HCT116 (cell line): ENCODE measurements at regions not wholly inside any gene's neighbourhood (a gene's known extent, or its start where the extent isn't known, plus 50 kb on each side); places are given as distances from the start of the nearest gene placed in this dataset.

ENCODE experiments used
- ATAC-seq: fragments of 200-7000 bp; cut with Tn5 transposase; 2 replicates; pipeline ENCODE4 v1.9.1; 2020; ENCODE audit warnings: mild to moderate bottlenecking, moderate library complexity
- BruUV-seq: library from RNA; stranded (reverse); fragments of 400-500 nt; replicated peaks from 2 replicates; lab custom pipeline; 2021; lab: Mats Ljungman, UMichigan
- CTCF ChIA-PET: fragments of 300-600 bp; sonication (Branson Sonifier 250); formaldehyde crosslinking; loops from one replicate; lab custom pipeline; 2021; ENCODE audit warnings: antibody characterized with exemption; lab: Charles Lee
- POLR2A ChIA-PET: fragments of 300-600, 350-600 bp; sonication (Branson Sonifier 250); formaldehyde crosslinking; loops from one replicate; lab custom pipeline; 2021; ENCODE audit warnings: antibody characterized with exemption; lab: Charles Lee
- RAD21 ChIA-PET, 2 experiments: fragments of 300-600 bp; sonication (Branson Sonifier 250); formaldehyde crosslinking; loops; one replicate each; lab custom pipeline; 2023; ENCODE audit warnings: low total read pairs in 2 of 2; ENCODE audit not compliant: uncharacterized antibody in 2 of 2, unreplicated experiment in 2 of 2, low non-redundant PET in 1 of 2; lab: Charles Lee
- DNase-seq: peaks from one replicate; pipeline ENCODE4 v3.0.0-alpha.2; 2010; ENCODE audit warnings: low read depth, low spot score
- H2AFZ ChIP-seq: fragments of 200-600 bp; shearing (Covaris generic), sonication (generic); 2 replicates; pipeline ENCODE4 v1.6.1; 2017; ENCODE audit warnings: low read depth, mixed run types, mixed read lengths, antibody characterized with exemption, low read length; ENCODE audit not compliant: poor library complexity, severe bottlenecking
- H3K27ac ChIP-seq: 2 replicates; pipeline ENCODE4 v1.5.1; 2012; ENCODE audit warnings: low read depth, low read length
- H3K27me3 ChIP-seq: fragments of 200-600 bp; sonication (generic); 2 replicates; pipeline ENCODE4 v1.6.1; 2016; ENCODE audit warnings: mixed run types, low read length, mixed read lengths; ENCODE audit not compliant: insufficient read depth
- H3K36me3 ChIP-seq, 2 experiments: fragments of 200-500 bp in 1 of 2; fragments of 200-600 bp in 1 of 2; sonication (Bioruptor generic) in 1 of 2; sonication (generic) in 1 of 2; 2 replicates each; pipeline versions ENCODE4 v1.5.1 to v1.6.1; 2014 to 2016; ENCODE audit warnings: low read length in 2 of 2, inconsistent platforms in 1 of 2, mixed read lengths in 1 of 2, mixed run types in 1 of 2; ENCODE audit not compliant: insufficient read depth in 2 of 2, control insufficient read depth in 1 of 2
- H3K4me1 ChIP-seq, 2 experiments: fragments of 200-600 bp in 1 of 2; sonication (generic) in 1 of 2; 2 replicates each; pipeline versions ENCODE4 v1.5.1 to v1.6.1; 2012 to 2017; ENCODE audit warnings: low read length in 2 of 2, inconsistent platforms in 1 of 2, mild to moderate bottlenecking in 1 of 2, mixed read lengths in 1 of 2, mixed run types in 1 of 2, moderate library complexity in 1 of 2; ENCODE audit not compliant: insufficient read depth in 2 of 2, control insufficient read depth in 1 of 2
- H3K4me2 ChIP-seq: fragments of 200-600 bp; sonication (generic); 2 replicates; pipeline ENCODE4 v1.6.1; 2017; ENCODE audit warnings: mixed run types, low read length, mixed read lengths
- H3K4me3 ChIP-seq, 2 experiments: fragments of 200-600 bp in 1 of 2; sonication (generic) in 1 of 2; replicated peaks in 1 of 2; 2 replicates each; pipeline ENCODE4 v1.5.1; 2011 to 2016; ENCODE audit warnings: low read length in 2 of 2, control low read depth in 1 of 2, low read depth in 1 of 2, mild to moderate bottlenecking in 1 of 2, mixed read lengths in 1 of 2, mixed run types in 1 of 2
- H3K79me2 ChIP-seq: fragments of 200-600 bp; sonication (generic); 2 replicates; pipeline ENCODE4 v1.6.1; 2017; ENCODE audit warnings: mild to moderate bottlenecking, mixed run types, low read length, moderate library complexity, mixed read lengths; ENCODE audit not compliant: insufficient read depth
- H3K9ac ChIP-seq: fragments of 200-600 bp; sonication (generic); 2 replicates; pipeline ENCODE4 v1.6.1; 2016; ENCODE audit warnings: low read length, mixed read lengths
- H3K9me2 ChIP-seq: fragments of 200-600 bp; sonication (generic), shearing (Covaris generic); 2 replicates; pipeline ENCODE4 v1.6.1; 2017; ENCODE audit warnings: mixed run types, mild to moderate bottlenecking, moderate library complexity; ENCODE audit not compliant: insufficient read depth
- H3K9me3 ChIP-seq, 2 experiments: fragments of 200-500 bp in 1 of 2; fragments of 200-600 bp in 1 of 2; sonication (Bioruptor generic) in 1 of 2; sonication (generic) in 1 of 2; 2 replicates each; pipeline ENCODE4 v1.6.1; 2014 to 2017; ENCODE audit warnings: low read length in 2 of 2, mixed read lengths in 2 of 2, inconsistent platforms in 1 of 2, low read depth in 1 of 2, mild to moderate bottlenecking in 1 of 2, mixed run types in 1 of 2, moderate library complexity in 1 of 2; ENCODE audit not compliant: control insufficient read depth in 1 of 2, insufficient read depth in 1 of 2
- H4K20me1 ChIP-seq: fragments of 200-600 bp; sonication (generic), shearing (Covaris generic); 2 replicates; pipeline ENCODE4 v1.6.1; 2017; ENCODE audit warnings: mixed run types, mild to moderate bottlenecking, moderate library complexity; ENCODE audit not compliant: insufficient read depth
- CBX3 ChIP-seq: IDR thresholded peaks from 2 replicates; pipeline ENCODE4 v1.6.1; 2012; ENCODE audit warnings: low read depth
- CEBPB ChIP-seq: IDR thresholded peaks from 2 replicates; pipeline ENCODE4 v1.6.1; 2012; ENCODE audit warnings: low read depth
- CTCF ChIP-seq, 3 experiments: fragments of 200-600 bp in 1 of 3; sonication (generic) in 1 of 3; IDR thresholded peaks in 2 of 3; conservative IDR thresholded peaks in 1 of 3; 2 replicates each; pipeline ENCODE4 v1.5.1; 2012 to 2017; ENCODE audit warnings: low read depth in 2 of 3, low read length in 2 of 3, antibody characterized with exemption in 1 of 3, borderline replicate concordance in 1 of 3, control low read depth in 1 of 3, mild to moderate bottlenecking in 1 of 3, mixed read lengths in 1 of 3, mixed run types in 1 of 3, moderate library complexity in 1 of 3; ENCODE audit not compliant: insufficient read depth in 1 of 3
- EZH2 ChIP-seq: fragments of 200-600 bp; sonication (generic); IDR thresholded peaks from 2 replicates; pipeline ENCODE4 v1.6.1; 2017; ENCODE audit warnings: antibody characterized with exemption, mixed run types
- EZH2phosphoT487 ChIP-seq: fragments of 200-600 bp; IDR thresholded peaks from 2 replicates; pipeline ENCODE4 v1.6.1; 2018; ENCODE audit warnings: antibody characterized with exemption, borderline replicate concordance
- FOSL1 ChIP-seq: IDR thresholded peaks from 2 replicates; pipeline ENCODE4 v1.6.1; 2012; ENCODE audit warnings: low read depth
- JUND ChIP-seq: IDR thresholded peaks from 2 replicates; pipeline ENCODE4 v1.6.1; 2012
- MAX ChIP-seq: IDR thresholded peaks from 2 replicates; pipeline ENCODE4 v1.6.1; 2012
- POLR2A ChIP-seq: IDR thresholded peaks from 2 replicates; pipeline ENCODE4 v1.7.0; 2011; ENCODE audit warnings: borderline replicate concordance; ENCODE audit not compliant: insufficient read depth, insufficient read length; ENCODE audit errors: extremely low read depth
- RAD21 ChIP-seq: IDR thresholded peaks from 2 replicates; pipeline ENCODE4 v1.6.1; 2012; ENCODE audit warnings: low read depth, mild to moderate bottlenecking
- SIN3A ChIP-seq: IDR thresholded peaks from 2 replicates; pipeline ENCODE4 v1.6.1; 2012; ENCODE audit warnings: low read depth
- SP1 ChIP-seq: IDR thresholded peaks from 2 replicates; pipeline ENCODE4 v1.6.1; 2012; ENCODE audit warnings: low read depth
- SRF ChIP-seq: IDR thresholded peaks from 2 replicates; pipeline ENCODE4 v1.6.1; 2012; ENCODE audit warnings: low read depth
- TCF7L2 ChIP-seq: IDR thresholded peaks from 2 replicates; pipeline ENCODE4 v1.7.0; 2011; ENCODE audit warnings: borderline replicate concordance, inconsistent platforms; ENCODE audit not compliant: insufficient read depth, insufficient read length; ENCODE audit errors: extremely low read depth
- YY1 ChIP-seq: IDR thresholded peaks from 2 replicates; pipeline ENCODE4 v1.6.1; 2011; ENCODE audit warnings: low read length, low read depth, moderate library complexity, mild to moderate bottlenecking; ENCODE audit not compliant: insufficient replicate concordance; ENCODE audit errors: extremely low read depth
- ZFX ChIP-seq: fragments of 450-650 bp; IDR thresholded peaks from 2 replicates; pipeline ENCODE4 v1.6.1; 2017
- ZNF274 ChIP-seq: fragments of 200-500 bp; sonication (Bioruptor generic); IDR thresholded peaks from 2 replicates; pipeline ENCODE4 v1.6.1; 2014; ENCODE audit warnings: mild to moderate bottlenecking, low read depth, low read length, inconsistent platforms
- intact Hi-C: fragments of 100-400 bp; cut with micrococcal nuclease; formaldehyde crosslinking; loops from 2 replicates; pipeline ENCODE4 v1.10.0; 2022
- TF ChIP-seq, protein P1 (sequence below): IDR thresholded peaks from 2 replicates; pipeline ENCODE4 v1.6.1; 2011; ENCODE audit warnings: mild to moderate bottlenecking, low read length, moderate library complexity; ENCODE audit not compliant: insufficient replicate concordance; ENCODE audit errors: extremely low read depth

DNA sequence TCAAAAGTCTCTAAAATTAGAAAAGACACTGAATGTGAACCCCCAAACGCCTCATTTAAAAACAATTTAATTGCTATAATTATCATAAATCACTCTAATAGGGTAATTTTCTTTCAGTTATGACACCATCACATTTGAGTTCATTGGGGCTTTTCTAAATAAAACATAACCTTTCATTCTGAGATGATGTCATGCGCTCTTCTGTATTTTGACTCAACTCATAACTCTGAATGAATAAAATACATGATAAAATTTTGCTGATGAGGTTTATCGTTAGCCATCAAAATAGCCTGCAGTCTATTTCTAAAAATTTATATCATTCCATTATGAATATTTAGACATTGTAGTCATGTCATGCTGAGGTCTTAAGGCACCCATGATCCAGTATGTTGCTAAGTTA, 1099.7 kb downstream of the SUCLG1 start:
- no peak for ATAC-seq
- DNase-seq = no peak
- H3K9ac ChIP-seq = no peak overlapping the region
- ChIA-PET RAD21 (no interaction called here), POLR2A (no interaction called here), CTCF (no interaction called here)
- H3K9me2 ChIP-seq = no peaks in the 10 kb centered on the region
- no peaks in the 10 kb centered on the region for H3K4me1 ChIP-seq
- no peaks in the 10 kb centered on the region for H3K9me3 ChIP-seq
- H2AFZ ChIP-seq = no peak overlapping the region
- no peaks in the 10 kb centered on the region for H4K20me1 ChIP-seq
- no peak for TF ChIP-seq ZNF274
- no peak for TF ChIP-seq FOSL1
- no peak for TF ChIP-seq EZH2
- TF ChIP-seq SRF = no peak
- no peak for TF ChIP-seq TCF7L2
- no peak for TF ChIP-seq CBX3
- TF ChIP-seq CEBPB = no peak
- TF ChIP-seq JUND = no peak
- H3K27ac ChIP-seq = no peak overlapping the region
- H3K27me3 ChIP-seq = no peaks in the 10 kb centered on the region
- H3K4me3 ChIP-seq = no peak overlapping the region
- H3K79me2 ChIP-seq = no peaks in the 10 kb centered on the region
- no peaks in the 10 kb centered on the region for H3K36me3 ChIP-seq
- no TSS peak for BruUV-seq
- no peak overlapping the region for H3K4me2 ChIP-seq
- intact Hi-C loops = no loop called here

- BruUV-seq = no TSS peak
- Histone ChIP-seq H3K79me2 (no peaks in the 10 kb centered on the region), H3K9me3 (no peaks in the 10 kb centered on the region), H3K4me3 (no peak overlapping the region), H3K4me1 (no peaks in the 10 kb centered on the region), H3K9ac (no peak overlapping the region), H2AFZ (no peak overlapping the region), H3K27me3 (no peaks in the 10 kb centered on the region), H3K9me2 (no peaks in the 10 kb centered on the region), H4K20me1 (no peaks in the 10 kb centered on the region), H3K27ac (no peak overlapping the region), H3K4me2 (no peak overlapping the region), H3K36me3 (no peaks in the 10 kb centered on the region)
- ChIA-PET RAD21 (no interaction called here), CTCF (no interaction called here), POLR2A (no interaction called here)
- intact Hi-C loops = no loop called here
- DNase-seq (no peak), ATAC-seq (no peak)
- TF ChIP-seq, protein P1, sequence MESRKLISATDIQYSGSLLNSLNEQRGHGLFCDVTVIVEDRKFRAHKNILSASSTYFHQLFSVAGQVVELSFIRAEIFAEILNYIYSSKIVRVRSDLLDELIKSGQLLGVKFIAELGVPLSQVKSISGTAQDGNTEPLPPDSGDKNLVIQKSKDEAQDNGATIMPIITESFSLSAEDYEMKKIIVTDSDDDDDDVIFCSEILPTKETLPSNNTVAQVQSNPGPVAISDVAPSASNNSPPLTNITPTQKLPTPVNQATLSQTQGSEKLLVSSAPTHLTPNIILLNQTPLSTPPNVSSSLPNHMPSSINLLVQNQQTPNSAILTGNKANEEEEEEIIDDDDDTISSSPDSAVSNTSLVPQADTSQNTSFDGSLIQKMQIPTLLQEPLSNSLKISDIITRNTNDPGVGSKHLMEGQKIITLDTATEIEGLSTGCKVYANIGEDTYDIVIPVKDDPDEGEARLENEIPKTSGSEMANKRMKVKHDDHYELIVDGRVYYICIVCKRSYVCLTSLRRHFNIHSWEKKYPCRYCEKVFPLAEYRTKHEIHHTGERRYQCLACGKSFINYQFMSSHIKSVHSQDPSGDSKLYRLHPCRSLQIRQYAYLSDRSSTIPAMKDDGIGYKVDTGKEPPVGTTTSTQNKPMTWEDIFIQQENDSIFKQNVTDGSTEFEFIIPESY = no peak
- no peak for TF ChIP-seq EZH2phosphoT487
- TF ChIP-seq MAX = no peak
- TF ChIP-seq FOSL1 = no peak
- no peak for TF ChIP-seq RAD21
- TF ChIP-seq SP1 = no peak
- TF ChIP-seq YY1 = no peak
- no peak for TF ChIP-seq JUND
- no peak for TF ChIP-seq SIN3A
- TF ChIP-seq CTCF (IDR thresholded peaks at IDR 0.05 in 2 of 3, conservative IDR thresholded peaks at IDR 0.05 in 1 of 3; ENCODE audit: borderline replicate concordance in 1 of 3, insufficient read depth in 1 of 3, low read depth in 2 of 3, low read length in 2 of 3) = no peak
- TF ChIP-seq ZFX = no peak
- no peak for TF ChIP-seq POLR2A
- no peak for TF ChIP-seq SRF
- no peak for TF ChIP-seq CEBPB
- no peak for TF ChIP-seq EZH2
Observed at GRCh38 chr2:83342860-83343329, 1116.2 kb downstream of the SUCLG1 start.
